NCI-H446 (cell line): ENCODE measurements at regions not wholly inside any gene's neighbourhood (a gene's known extent, or its start where the extent isn't known, plus 50 kb on each side); places are given as distances from the start of the nearest gene placed in this dataset.
"Not testable (repeated sequence)": the region's sequence is repeated elsewhere in the genome, so short reads cannot be mapped to it uniquely, and the experiment has no call there.

Source experiments
- DNase-seq, 2 experiments: peaks; one replicate each; lab custom pipeline; 2025; lab: John Stamatoyannopoulos, UW

DNA sequence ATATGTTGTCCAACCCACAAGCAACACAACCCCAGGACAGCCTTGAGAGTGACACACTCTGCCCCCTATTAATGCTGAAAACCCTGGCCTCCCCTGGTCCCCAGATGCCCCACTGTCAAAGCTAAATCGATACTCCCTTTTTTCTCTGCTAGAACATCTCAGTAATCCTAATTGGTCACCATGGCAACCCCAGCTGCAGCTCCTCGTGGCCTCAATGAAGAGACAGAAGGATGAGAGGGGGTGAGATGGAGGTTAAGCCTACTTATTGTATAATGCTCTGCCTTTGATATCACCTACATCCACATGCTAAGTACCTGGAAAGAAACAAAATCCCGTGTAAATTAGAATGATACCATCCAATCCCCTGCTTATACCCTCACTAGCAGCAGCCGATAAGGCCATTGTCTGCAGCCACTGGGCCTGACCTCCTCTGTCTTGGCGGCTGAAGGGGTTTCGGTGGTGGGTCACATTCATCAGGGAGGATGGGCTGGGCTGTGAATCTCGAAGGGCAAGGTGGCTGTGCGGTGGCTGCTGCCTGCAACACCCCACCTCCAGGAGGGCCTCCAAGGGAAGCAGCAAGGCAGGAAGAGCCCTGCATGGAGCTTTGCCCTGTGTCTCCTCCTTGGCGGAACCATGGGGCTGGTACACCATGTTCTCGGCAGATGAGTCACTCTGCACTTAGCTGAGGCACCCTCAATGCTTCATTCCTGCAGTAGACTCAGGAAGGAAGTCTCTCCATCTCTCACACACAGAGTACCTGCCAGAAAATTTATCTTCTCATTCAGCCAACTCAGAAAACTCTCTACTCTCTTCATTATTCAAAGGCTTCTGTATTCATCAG is 399.5 kb downstream of the BUD13 start:
- no peak for DNase-seq

DNA sequence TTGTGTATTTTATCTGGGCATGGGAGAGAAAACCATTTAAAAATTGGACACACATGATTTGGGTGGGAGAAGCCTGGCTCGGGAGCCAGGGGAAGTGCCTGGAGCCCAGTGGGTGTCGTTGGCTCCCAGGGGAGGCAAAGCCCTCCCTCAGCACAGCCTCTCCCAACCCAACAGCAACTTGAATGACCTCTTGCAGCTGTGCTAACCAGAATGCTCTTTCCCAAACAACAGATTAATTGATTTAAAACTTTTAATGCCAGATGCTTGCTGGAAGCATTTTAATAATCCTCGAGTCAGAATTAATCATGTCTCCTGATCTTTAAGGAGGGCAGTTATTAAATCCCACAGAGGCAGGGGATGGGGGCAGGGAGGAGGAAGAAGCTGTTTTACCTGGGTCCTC is 401.6 kb downstream of the BUD13 start:
- DNase-seq, result no peak

DNA sequence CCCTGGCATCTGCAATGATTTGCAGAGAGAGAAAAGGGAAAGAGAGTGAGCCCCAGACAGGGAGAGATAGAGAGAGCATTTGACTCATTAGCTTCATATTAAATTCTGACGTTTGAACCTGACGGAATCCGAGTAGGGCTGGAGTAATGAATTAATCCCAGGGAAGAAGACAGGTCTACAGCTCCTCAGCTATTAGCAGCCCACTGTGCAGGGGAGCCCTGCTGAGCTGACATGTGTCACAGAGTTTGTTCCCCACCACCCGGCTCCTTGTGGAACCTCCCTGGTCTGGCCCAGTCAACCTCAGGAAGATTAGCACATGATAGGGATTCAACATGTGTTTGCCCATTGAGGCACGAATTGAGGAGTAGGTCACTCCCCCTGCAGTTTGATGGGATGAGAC is 404.0 kb downstream of the BUD13 start:
- DNase-seq, result no peak

DNA sequence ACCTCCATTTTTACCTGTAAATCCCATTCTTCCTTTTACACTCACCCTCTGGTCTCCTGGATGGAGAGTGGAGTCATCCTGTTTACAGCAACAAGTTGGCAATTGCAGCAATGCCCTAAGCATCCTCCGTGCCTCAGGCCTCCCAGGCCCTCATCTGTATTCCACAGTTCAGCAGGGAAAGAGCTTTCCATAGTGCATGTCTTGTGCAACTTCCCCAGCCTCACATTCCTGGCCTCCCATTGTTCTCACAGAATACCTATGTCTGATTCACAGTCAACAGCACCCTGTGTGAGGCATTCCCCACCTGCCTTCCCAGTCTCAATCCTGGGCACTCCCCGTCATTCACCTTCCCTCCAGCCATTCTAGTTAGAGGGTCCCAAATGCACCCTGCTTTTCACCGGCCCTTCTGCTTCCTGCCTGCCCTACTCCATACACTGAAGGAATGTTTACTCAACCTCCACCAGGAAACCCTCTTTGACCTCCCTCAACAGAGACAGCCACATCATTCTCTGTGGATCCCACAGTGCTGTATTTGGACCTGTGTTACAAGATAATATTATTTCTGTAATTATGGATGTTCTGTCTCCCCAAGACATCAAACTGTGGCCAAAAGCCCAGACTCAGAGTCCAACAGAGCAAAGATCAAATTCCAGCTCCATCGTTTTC is 405.7 kb downstream of the BUD13 start:
- no peak for DNase-seq

DNA sequence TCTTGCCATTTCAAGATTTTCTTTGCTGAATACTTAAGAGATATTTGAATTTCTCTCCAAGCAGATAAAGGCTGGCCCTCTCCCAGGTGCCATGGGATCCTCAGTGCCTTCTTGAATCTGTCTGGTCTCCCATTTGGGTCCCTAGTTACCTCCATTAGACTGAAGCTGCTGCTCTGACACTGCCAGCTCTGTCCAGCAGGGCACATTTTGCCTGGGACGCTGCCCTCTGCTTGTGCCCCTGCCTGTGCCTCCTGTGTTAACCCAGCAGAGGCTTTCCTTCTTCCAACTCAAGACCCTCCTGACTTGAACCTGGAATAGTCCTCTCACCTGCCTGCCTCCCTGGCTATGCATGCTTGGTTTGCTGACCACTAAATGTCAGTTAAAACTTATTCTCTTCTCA is 406.3 kb downstream of the BUD13 start:
- no peak for DNase-seq

DNA sequence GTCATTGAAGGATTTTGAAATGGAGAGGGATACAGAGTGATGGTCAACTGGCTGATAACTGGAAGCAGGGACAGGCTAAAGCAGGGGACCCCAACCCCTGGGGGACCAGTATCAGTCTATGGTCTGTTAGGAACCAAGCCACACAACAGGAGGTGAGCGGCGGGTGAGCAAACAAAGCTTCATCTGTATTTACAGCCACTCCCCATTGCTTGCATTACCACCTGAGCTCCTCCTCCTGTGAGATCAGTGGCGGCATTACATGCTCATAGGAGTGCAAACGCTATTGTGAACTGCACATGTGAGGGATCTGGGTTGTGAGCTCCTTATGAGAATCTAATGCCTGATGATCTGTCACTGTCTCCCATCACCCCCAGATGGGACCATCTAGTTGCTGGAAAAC is 407.9 kb downstream of the BUD13 start:
- not testable (repeated sequence) for DNase-seq

DNA sequence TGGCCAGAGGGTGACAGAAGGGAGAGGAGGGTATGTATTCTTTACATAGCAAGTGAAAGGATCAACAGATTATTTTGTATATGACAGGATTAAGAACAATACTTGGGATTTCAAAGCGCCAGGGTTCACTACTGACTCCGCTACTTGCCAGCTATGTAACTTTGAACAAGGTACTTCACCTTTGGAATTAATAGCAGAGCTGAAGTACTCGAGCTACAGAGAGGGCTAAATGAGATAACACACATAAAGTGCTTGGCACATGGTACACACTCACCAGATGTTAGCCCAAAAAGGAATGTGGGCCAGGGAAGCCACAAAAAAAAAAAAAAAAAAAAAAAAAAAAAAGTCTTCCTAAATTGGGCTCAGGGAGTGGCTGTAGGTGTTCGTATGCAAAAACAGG is 408.4 kb downstream of the BUD13 start:
- no peak for DNase-seq

DNA sequence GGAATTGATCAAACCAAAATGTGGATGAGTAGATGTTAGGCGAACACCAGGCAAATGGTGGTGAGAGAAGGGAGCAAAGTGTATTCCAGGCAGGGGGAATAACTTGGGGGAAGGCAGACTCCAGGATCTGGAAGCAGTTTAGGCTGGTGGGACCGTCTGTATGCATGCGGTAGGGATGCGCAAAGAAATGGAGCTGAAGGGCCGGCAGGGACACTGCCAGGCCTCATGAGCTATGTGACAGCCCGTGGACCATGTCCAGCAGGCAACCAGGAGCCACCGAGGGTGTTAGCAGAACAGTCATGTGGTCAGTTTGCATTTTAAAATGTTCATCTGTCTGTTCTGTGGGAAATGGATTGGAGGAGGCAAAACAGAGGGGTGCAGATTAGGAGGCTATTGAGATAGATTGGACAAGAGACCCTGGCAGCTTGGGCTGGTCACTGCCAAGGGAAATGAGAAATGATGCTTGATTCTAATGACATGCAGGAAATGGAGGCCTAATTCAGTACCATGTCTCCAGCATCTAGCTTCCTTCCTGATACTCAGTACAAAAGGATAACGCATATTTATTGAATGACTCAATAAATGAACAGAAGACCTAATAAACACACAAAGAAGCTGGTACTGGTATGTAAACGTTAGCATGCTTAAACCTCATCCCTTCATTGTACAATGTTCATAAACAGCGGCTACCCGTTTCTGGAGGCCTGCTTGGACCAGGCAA is 412.4 kb downstream of the BUD13 start:
- DNase-seq, result no peak

DNA sequence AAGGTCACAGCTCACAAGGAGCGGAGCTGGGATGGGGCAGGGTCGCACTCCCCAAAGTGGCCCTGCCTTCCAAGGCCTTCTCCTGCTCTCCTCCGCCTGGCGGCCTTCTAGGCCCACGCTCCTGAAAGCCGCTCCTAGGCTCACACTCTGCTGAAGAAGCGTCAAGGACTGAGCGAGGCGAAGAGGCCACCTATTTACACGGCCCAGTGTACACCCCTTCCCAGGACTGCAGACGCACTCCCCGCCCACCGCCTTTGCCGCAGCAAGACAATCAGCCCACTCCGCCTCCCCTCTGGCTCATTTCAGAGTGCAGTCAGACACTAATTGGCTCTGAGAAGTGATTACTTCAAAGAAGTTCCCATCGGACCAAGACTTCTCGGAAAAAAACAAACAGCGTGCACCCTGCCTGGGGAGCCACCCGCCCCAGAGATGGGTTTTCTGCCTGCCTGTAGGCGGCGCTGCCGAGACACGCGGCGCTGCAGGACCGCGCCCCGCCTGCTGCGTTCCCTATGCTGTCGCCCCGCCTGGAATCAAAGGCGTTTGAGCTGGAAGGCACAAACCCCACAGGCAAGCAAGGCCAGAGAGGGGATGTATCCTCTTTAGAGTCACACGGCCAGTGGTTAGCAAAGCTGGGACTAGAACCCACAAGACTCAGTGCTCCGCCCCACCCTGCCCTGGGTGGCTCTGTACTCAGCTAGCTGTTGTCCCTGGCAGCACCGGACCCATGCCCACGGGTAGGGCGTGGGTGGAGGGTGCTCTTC is 414.8 kb downstream of the BUD13 start:
- DNase-seq, result no peak

DNA sequence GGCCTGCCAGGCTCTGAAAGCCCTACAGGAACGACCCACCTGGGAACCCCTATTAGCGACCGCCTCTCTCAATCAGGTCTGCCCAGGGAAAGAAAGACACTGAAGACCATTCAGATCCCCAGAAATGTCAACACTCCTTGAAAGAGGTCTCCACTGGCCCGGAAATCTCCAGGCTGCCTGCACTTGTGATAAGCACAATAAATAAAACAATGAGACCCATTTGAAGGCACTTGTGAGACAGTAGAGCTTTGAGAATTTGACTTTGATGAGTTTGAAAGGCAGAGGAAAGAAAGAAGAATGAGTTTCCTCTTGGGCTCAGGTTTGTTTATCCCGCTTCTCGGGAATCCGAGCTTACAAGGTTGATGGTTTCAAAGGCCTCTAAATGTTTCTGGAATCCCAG is 416.3 kb downstream of the BUD13 start:
- no peak for DNase-seq

DNA sequence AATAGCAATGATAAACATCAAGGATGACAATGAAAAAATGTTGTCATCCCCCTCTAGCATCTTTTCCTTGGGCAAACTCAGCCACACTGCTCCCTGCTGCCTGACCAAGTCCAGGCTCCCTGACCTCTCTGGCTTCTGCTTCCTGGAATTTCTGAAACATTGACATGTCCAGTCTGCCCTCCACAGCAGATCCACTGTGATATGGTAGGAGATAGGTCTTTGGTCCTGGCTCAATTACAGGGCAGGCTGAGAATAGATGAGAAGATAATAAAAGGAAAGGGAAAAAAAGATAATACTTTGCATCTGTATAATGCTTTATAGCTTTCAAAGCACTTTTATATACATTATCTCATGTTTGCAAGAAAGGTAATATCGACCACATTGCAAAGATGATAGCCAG is 417.7 kb downstream of the BUD13 start:
- no peak for DNase-seq

DNA sequence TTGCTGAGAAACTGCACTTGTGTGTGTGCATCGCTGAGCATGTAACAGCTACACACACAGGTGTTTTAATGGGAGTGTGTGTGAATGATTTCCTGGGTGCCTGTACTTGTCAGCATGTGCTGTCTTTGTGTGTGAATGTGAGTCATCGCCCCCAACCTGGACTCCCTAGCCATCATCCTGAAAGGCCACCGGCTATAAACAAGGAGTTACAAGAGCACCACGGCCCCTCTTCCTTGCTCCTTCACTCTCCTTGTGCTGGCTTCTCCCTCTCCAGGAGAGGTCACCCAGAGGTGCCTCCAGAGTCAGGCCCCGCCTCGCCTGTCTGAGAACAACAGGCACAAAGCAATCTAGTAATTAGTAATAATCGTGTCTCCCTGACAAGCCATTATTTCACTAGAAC is 419.2 kb downstream of the BUD13 start:
- DNase-seq, result no peak

DNA sequence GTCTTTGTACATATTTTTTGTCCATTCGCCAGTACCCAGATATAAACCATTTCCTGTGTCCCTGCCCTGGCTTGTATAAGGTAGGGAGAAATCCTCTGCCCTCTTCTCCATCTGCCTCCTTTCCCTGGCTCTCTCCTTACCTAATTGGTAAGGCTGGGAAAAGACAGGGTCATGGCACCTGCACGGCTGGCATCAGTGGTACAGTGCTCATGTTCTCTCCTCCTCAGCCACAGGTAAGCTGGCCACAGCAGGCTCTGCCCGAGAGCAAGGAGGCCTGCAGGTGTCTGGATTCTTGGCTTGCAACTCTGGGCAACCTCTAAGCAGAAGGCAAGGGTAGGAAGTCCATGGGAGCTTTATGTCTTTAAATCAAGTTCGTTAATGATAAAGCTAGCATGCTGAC is 419.9 kb downstream of the BUD13 start:
- DNase-seq, result no peak

DNA sequence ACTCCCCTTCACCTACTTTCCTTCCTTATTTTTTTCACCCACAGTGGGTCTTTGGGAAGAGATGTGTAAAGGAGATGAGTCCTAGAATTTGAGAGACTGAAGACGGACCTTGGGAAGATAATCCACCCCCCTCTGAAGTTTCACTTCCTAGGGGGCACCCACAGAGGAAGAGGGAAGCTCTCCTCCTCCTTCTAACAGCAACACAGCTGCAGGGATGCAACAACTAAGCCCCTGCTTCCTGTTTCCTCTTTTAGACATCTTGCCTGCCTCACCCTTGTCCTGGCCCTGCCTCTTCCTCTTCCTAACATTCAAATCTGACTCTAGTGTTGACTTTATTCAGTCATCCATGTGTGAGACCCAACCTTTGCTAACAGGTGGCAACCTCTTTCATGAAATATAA is 424.6 kb downstream of the BUD13 start:
- DNase-seq, result no peak

DNA sequence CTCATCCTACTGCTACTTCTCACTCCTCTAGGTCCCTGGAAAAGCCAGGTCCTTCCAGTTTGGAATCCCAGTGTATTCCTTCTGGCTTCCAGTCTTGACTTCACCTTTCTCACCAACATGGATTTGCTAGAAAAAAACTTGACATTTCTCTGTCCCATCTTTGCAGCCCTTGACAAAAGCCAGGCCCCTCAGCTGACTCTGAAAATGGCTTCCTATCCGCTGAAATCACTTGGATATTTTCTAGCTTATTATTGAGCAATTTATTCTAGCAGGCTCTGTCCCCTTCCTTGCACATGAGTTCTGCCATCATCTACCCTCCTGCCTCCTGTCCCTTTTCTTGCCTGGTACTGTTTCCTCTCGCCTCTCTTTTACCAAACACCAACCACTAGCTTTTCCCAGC is 427.2 kb downstream of the BUD13 start:
- no peak for DNase-seq

DNA sequence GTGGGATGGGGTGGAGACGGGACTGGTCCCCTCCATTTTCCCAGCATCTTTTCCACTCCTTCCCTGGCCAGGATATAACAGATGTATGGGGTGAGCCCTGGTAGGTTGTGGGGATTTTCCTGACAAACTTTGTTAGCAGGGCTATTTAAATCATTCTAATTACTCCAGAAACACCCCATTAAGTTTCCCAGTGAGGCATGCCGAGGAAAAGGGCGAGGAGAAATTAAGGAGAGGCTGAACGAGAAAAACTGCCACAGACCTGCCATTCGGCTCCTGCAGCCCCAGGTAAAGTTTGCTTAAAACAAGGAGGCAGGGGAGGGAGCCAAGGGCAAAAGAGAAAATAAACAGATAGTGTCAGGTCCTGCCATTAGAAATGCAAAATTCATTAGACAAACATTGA is 428.2 kb downstream of the BUD13 start:
- no peak for DNase-seq

DNA sequence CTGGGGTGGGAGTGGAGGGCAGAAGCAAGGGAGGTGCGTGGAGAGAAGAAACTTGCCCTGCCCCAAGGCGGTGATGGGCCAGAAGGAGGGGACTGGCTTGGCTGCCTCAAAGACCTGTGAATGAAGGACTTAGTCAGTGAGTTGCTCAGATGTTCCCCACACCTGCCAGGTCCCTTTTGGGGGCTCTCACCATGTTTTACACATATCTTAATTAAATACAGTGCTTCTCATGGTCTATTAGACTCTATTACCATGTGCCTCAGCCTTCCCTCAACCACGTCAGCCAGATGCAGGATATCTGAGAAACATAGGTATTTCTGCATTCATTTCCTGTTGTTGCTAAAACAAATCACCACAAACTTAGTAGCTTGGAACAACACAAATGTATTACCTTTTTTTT is 429.5 kb downstream of the BUD13 start:
- no peak for DNase-seq

DNA sequence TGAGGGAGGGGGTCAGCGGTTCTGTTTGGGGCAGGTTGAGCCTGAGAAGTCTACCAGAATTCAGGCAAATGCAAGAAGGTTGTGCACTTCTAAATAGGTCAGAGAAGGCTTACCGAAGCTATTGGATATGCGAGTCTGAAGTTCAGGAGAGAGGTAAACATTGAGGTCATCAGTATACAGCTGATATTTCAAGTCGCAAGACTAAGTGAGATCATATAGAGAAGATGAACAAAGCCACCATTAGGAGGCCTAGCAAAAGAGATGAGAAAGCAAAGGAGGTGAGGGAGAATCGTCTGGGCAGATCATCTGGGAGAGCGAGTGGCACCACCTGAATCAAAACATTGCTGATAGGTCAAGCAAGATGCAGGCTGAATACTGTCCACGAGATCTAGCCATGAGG is 430.6 kb downstream of the BUD13 start:
- DNase-seq, result no peak

DNA sequence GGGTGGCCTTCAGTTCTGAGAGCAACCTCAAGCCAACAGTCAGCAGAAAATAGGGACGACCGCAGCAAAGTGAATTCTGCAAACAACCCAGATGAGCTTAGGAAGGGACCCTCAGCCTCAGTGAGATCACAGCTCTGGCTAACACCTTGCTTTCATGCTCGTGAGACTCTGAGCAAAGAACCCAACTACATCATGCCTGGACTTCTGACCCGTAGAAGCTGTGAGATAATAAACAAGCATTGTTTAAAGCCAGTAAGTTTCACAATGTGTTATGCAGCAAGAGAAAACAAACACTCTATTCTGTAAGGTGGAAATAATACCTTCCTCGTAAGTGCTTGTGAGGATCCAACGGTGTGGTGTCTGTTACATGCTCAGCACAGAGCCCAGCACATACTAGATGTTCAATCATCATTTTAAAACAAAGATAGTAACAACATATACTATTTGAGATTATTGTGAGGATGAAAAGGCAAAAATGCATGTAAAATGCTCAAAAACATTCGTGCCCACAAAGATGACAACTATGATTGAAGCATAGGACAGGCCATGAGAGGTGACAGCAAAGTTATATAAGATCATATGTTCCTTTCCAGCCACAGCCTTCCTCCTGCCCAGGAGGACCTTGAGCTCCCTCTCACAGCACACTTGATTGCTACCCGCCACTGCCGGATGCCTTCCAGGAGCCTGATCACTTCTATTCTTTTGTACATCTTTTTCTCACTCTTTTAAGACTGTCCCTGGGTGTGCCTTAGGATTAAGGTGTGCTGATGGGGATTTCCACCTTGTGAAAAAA is 433.3 kb downstream of the BUD13 start:
- no peak for DNase-seq

DNA sequence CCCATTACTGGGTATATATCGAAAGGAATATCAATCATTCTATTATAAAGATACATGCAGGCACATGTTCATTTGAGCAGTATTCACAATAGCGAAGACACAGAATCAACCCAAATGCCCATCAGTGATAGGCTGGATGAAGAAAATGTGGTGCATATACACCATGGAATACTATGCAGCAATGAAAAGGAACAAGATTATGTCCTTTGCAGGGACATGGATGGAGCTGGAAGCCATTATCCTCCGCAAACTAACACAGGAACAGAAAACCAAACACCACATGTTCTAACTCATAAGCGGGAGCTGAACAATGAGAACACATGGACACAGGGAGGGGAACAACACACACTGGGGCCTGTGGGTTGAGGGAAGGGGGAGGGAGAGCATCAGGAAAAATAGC is 434.3 kb downstream of the BUD13 start:
- DNase-seq, result not testable (repeated sequence)

DNA sequence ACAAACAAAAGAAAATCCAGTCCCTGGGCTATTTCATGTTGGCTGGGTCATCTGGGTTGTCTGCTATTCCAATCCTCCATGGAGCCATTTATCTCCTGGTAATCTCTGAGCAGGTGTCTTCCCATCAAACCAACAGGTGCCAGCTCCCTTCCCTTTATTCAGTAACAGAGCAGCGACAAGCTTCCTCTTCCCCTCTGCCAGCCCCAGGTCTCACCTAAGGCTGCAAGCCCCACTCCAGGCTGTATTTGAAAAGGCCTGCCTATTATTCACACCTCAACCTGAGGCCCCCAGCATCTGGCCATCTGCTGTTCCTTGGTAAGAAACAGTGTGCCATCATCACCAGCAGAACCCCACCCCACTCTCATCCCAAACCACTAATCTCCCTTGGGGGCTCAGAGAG is 436.2 kb downstream of the BUD13 start:
- DNase-seq, result no peak

DNA sequence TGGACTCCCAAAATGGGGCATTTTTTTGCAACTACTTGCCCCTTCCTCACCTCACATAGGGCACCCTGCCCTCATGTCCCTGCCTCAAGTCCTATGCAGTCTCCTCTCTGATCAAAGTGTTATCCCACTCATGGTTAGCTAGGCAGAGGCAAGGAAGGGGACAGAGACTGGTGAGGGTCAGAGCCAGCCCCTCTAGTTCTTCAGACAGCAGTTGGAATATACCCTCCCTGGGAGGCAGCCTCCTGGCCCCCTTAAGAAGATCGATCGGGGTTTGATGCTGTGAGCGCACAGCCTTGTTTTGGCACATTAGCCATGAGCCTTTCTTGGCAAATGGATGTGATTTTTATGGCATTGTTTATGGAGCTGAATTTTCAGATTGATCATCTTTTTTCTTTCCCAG is 436.9 kb downstream of the BUD13 start:
- no peak for DNase-seq
